Naive B cell (primary cell): ENCODE measurements at regions not wholly inside any gene's neighbourhood (a gene's known extent, or its start where the extent isn't known, plus 50 kb on each side); places are given as distances from the start of the nearest gene placed in this dataset.

Source experiments
- ATAC-seq, 2 donors: fragments of 150-1000 bp; cut with Tn5 transposase; 2 replicates each; pipeline ENCODE4 v1.10.0; 2021; ENCODE audit warnings: low read depth in 2 of 2, mild to moderate bottlenecking in 2 of 2, moderate library complexity in 2 of 2
- DNase-seq: peaks from one replicate; pipeline ENCODE4 v3.0.0; 2022
- H3K27ac Mint-ChIP-seq, 6 donors: one replicate each; pipeline ENCODE4 v1.8.0; 2020 to 2022; ENCODE audit warnings: mild to moderate bottlenecking in 6 of 6, mixed read lengths in 6 of 6, moderate library complexity in 5 of 6, inconsistent platforms in 2 of 6
- H3K27me3 Mint-ChIP-seq, 3 donors: one replicate each; pipeline ENCODE4 v1.8.0; 2021 to 2022; ENCODE audit warnings: mixed read lengths in 3 of 3, mild to moderate bottlenecking in 1 of 3
- H3K36me3 Mint-ChIP-seq, 2 donors: one replicate each; pipeline ENCODE4 v1.8.0; 2020 to 2022; ENCODE audit warnings: mixed read lengths in 2 of 2, inconsistent platforms in 1 of 2, mild to moderate bottlenecking in 1 of 2
- H3K4me1 Mint-ChIP-seq, 3 donors: one replicate each; pipeline ENCODE4 v1.8.0; 2020 to 2022; ENCODE audit warnings: mixed read lengths in 3 of 3, inconsistent platforms in 1 of 3, mild to moderate bottlenecking in 1 of 3, moderate library complexity in 1 of 3
- H3K4me3 Mint-ChIP-seq, 8 donors: one replicate each; pipeline ENCODE4 v1.8.0; 2020 to 2022; ENCODE audit warnings: mild to moderate bottlenecking in 8 of 8, mixed read lengths in 8 of 8, moderate library complexity in 8 of 8, inconsistent platforms in 2 of 8
- H3K9me3 Mint-ChIP-seq, 7 donors: one replicate each; pipeline ENCODE4 v1.8.0; 2020 to 2022; ENCODE audit warnings: mixed read lengths in 7 of 7, mild to moderate bottlenecking in 5 of 7, inconsistent platforms in 2 of 7, moderate library complexity in 1 of 7

DNA sequence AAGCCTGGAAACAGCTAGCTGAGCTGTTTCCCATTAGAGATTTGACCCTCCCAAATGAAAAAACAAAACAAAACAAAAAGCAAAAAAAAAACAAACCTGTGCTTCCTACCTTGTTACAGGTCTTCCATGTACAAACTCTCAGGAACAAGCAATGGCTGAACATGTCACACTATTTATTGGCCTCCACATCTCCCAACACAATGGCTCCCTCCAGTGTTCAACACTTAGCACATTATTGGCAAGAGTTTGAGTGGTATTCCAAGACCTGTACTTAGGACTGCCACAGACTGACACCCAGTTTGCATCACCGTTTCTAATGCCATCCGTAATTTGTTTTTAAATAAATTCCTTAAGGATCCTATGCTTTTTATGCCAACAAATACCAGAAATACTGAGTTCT lies 195.0 kb upstream of the OLFM3 start:
- no peaks in the 10 kb centered on the region for H3K27me3 Mint-ChIP-seq
- no peak overlapping the region for H3K4me3 Mint-ChIP-seq
- H3K4me1 Mint-ChIP-seq = no peaks in the 10 kb centered on the region
- DNase-seq = no peak
- H3K27ac Mint-ChIP-seq = no peak overlapping the region
- no peak for ATAC-seq
- H3K36me3 Mint-ChIP-seq = no peaks in the 10 kb centered on the region
- H3K9me3 Mint-ChIP-seq = no peaks in the 10 kb centered on the region

- H3K27me3 Mint-ChIP-seq = no peaks in the 10 kb centered on the region
- H3K4me3 Mint-ChIP-seq = no peak overlapping the region
- H3K4me1 Mint-ChIP-seq = no peaks in the 10 kb centered on the region
- DNase-seq = no peak
- no peak overlapping the region for H3K27ac Mint-ChIP-seq
- no peak for ATAC-seq
- H3K36me3 Mint-ChIP-seq = no peaks in the 10 kb centered on the region
- no peaks in the 10 kb centered on the region for H3K9me3 Mint-ChIP-seq
These were observed 193.7 kb upstream of the OLFM3 start for GRCh38 chr1:102190429-102190828.

GRCh38 chr1:102186536-102186935 lies 189.8 kb upstream of the OLFM3 start:
- no peaks in the 10 kb centered on the region for H3K4me1 Mint-ChIP-seq
- no peaks in the 10 kb centered on the region for H3K9me3 Mint-ChIP-seq
- H3K36me3 Mint-ChIP-seq = no peaks in the 10 kb centered on the region
- H3K4me3 Mint-ChIP-seq = no peak overlapping the region
- H3K27ac Mint-ChIP-seq = no peak overlapping the region
- ATAC-seq = no peak
- no peaks in the 10 kb centered on the region for H3K27me3 Mint-ChIP-seq
- no peak for DNase-seq

- no peaks in the 10 kb centered on the region for H3K27me3 Mint-ChIP-seq
These were observed 188.5 kb upstream of the OLFM3 start for GRCh38 chr1:102185260-102185659.

DNA sequence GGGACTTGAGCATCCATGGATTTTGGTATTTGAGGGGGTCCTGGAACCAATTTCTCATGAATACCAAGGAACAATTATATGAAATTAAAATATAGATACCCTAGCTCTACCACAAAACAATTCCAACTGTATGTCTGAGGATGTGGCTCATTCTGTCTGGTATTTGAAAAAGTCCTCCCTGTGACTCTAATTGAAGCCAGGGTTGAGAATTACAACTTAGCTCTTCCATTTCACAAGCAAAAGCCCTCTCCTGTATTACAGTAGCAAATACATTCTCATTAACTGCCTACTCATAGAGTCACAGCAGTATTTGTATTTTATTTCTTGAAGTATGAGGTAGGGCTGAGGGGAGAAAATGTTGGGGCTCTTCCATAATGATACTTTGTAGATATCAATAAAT lies 187.8 kb upstream of the OLFM3 start:
- Mint-ChIP-seq H3K36me3 (no peaks in the 10 kb centered on the region), H3K4me1 (no peaks in the 10 kb centered on the region), H3K9me3 (no peaks in the 10 kb centered on the region), H3K27me3 (no peaks in the 10 kb centered on the region), H3K27ac (no peak overlapping the region), H3K4me3 (no peak overlapping the region)
- DNase-seq (no peak), ATAC-seq (no peak)

More at GRCh38 chr1:102185260-102185659, 188.5 kb upstream of the OLFM3 start:
- Mint-ChIP-seq H3K4me3 (no peak overlapping the region), H3K9me3 (no peaks in the 10 kb centered on the region), H3K4me1 (no peaks in the 10 kb centered on the region), H3K36me3 (no peaks in the 10 kb centered on the region), H3K27ac (no peak overlapping the region)
- ATAC-seq = no peak
- no peak for DNase-seq

DNA sequence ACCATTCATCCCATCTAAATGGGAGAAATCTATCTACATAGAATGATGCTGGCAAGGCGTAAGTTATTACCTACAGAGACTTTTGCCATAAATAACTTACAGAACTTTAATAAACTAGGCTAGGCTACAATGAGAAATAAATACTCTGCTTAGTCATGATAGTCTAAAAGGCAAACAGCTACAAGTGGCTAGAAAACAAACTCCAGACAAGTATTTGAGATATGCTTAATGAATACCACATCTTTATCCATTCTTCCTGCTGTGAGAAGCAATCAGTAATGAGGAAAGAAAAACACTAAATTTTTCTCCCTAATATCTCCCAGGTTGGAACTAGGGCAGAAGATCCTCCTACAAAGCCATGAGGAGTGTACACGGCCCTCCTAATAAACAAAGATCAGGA lies 187.0 kb upstream of the OLFM3 start:
- DNase-seq (no peak), ATAC-seq (no peak)
- Mint-ChIP-seq H3K9me3 (no peaks in the 10 kb centered on the region), H3K36me3 (no peaks in the 10 kb centered on the region), H3K4me3 (no peak overlapping the region), H3K4me1 (no peaks in the 10 kb centered on the region), H3K27ac (no peak overlapping the region), H3K27me3 (no peaks in the 10 kb centered on the region)

DNA sequence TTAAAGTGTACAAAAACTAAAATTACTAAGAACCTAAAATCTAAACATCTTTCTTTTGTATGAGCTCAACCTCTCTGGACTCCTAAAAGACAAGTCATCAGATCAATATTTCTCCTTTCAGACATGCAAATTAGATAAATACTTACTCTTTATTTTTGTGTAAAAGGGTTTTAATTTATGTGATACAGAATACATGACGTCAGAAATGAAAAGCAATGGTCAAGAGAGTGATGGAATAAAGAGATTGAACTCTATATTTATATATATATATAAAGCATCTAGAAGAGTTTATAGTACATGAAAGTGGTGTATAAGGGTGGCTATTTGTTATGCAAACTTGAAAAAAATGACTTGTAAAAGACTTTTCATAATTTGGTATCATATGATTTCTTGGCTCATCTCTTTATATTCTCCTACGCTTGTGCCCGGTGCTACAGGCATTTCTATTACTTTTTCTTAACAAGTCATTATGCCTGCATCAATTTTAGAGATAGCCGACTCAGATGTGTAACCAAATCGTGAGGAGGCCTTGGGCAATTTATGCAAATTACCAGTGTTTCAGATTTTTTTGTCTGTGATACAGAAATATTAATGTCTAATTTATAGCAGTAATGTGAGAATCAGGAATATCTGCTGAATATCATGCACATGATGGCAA lies 186.0 kb upstream of the OLFM3 start:
- Mint-ChIP-seq H3K27me3 (no peaks in the 10 kb centered on the region), H3K36me3 (no peaks in the 10 kb centered on the region), H3K4me3 (no peak overlapping the region), H3K27ac (peak overlapping the region in 1 of 6 donors; percentile 10), H3K4me1 (no peaks in the 10 kb centered on the region), H3K9me3 (no peaks in the 10 kb centered on the region)
- DNase-seq (no peak), ATAC-seq (no peak)

DNA sequence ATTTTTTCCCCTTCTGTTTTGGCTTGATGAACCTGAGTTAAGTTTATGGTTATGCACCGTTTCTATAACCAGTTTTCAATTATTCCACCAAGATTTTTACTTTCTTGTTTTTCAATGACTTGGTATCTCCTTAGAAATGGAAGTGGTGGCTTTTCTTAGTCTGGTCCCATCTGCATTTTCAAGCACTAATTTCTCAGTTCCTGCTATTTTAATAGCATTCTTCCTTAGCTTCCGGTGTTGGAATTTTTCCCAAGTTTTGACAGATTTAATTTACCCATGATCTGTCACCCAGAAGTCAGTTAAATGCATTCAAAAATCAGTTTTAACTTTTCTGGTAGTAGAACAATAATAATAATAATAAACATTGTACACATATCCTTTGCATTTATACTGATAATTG lies 184.6 kb upstream of the OLFM3 start:
- DNase-seq = no peak
- Mint-ChIP-seq H3K9me3 (no peaks in the 10 kb centered on the region), H3K27ac (no peak overlapping the region), H3K4me1 (no peaks in the 10 kb centered on the region), H3K27me3 (no peaks in the 10 kb centered on the region), H3K4me3 (no peak overlapping the region), H3K36me3 (no peaks in the 10 kb centered on the region)
- ATAC-seq = no peak

GRCh38 chr1:102178480-102178879 lies 181.8 kb upstream of the OLFM3 start:
- Mint-ChIP-seq H3K36me3 (no peaks in the 10 kb centered on the region), H3K9me3 (peaks cover 0 to 2% (median 0%) of the 10 kb centered on the region in 7 donors)
- no peak for DNase-seq

DNA sequence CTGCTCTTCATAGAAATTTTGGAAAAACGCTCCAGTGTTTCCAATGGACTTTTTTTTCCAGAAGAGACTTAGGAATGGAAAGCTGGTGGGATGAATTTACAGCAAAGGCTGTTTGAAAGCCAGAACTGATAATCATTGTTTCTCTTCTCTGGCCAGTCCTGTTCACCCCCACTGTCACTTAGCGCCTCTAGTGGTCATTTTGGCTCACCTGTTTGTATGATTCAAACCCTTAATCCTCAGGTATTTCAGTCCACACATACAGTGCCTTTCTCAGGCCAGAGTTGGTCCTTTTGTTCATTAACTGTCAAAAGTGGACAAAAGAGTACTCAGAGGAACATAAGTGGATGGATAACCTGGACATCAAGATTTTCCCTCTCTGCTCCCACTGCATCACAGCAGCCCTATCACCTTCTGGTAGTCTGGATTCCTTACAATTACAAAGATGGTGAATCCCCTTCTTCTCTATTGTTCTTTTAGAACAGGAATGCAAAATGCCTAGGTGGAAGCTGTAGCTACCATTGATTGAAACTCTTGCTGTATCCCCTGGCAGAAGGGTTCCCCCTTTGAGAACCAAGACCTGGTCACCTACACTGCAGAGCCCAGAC lies 177.6 kb upstream of the OLFM3 start:
- H3K27me3 Mint-ChIP-seq = no peaks in the 10 kb centered on the region
- no peak for DNase-seq
- H3K4me1 Mint-ChIP-seq = no peaks in the 10 kb centered on the region
- peaks cover 0 to 2% (median 0%) of the 10 kb centered on the region in 7 donors for H3K9me3 Mint-ChIP-seq
- H3K36me3 Mint-ChIP-seq = no peaks in the 10 kb centered on the region
- no peak overlapping the region for H3K4me3 Mint-ChIP-seq
- ATAC-seq = no peak
- H3K27ac Mint-ChIP-seq = no peak overlapping the region

More at GRCh38 chr1:102178480-102178879, 181.8 kb upstream of the OLFM3 start:
- no peaks in the 10 kb centered on the region for H3K27me3 Mint-ChIP-seq
- no peak overlapping the region for H3K4me3 Mint-ChIP-seq
- H3K4me1 Mint-ChIP-seq = no peaks in the 10 kb centered on the region
- no peak for ATAC-seq
- no peak overlapping the region for H3K27ac Mint-ChIP-seq

DNA sequence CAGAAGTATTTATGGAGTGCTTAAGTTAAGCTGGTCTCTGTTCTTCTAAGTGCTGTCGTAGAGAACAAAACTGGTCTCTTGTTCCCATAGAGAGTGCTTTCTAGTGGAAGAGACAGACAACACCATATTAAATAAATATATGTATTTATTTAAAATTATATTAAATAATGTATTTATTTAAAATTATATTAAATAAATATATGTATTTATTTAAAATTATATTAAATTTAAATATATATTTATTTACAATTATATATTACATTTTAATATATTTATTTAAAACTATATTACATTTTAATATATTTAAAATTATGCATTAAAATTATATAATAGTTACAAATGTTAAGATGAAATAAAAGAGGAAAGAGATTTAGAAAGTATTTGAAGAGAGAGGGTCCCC lies 175.5 kb upstream of the OLFM3 start:
- Mint-ChIP-seq H3K4me3 (no peak overlapping the region), H3K27me3 (no peaks in the 10 kb centered on the region), H3K27ac (no peak overlapping the region), H3K9me3 (peaks cover 0 to 5% (median 0%) of the 10 kb centered on the region in 7 donors), H3K4me1 (no peaks in the 10 kb centered on the region), H3K36me3 (no peaks in the 10 kb centered on the region)
- DNase-seq = no peak
- no peak for ATAC-seq

DNA sequence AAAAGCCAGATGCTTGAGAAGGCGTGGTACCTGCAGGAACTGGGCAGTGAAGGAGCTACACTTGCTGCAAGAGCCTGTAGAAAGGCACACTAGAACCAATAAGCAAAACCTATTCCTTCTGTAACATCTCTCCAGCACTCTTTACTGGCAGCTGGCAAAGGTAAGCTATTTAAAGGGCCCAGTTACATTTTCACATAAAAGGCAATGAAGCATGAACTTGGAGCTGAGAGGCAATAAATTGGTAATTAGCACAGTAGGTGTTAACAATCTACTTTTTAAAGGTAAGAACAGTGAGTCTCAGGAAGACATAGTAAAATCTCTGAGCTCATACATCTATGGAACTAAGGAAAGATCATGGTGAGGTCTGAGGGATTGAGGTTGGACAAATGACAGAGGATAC lies 167.1 kb upstream of the OLFM3 start:
- no peaks in the 10 kb centered on the region for H3K4me1 Mint-ChIP-seq
- no peaks in the 10 kb centered on the region for H3K36me3 Mint-ChIP-seq
- DNase-seq (no peak), ATAC-seq (no peak)
- H3K27me3 Mint-ChIP-seq = peaks cover 0 to 4% (median 0%) of the 10 kb centered on the region in 3 donors
- H3K27ac Mint-ChIP-seq = no peak overlapping the region
- H3K4me3 Mint-ChIP-seq = no peak overlapping the region
- H3K9me3 Mint-ChIP-seq = peaks cover 0 to 5% (median 0%) of the 10 kb centered on the region in 7 donors

DNA sequence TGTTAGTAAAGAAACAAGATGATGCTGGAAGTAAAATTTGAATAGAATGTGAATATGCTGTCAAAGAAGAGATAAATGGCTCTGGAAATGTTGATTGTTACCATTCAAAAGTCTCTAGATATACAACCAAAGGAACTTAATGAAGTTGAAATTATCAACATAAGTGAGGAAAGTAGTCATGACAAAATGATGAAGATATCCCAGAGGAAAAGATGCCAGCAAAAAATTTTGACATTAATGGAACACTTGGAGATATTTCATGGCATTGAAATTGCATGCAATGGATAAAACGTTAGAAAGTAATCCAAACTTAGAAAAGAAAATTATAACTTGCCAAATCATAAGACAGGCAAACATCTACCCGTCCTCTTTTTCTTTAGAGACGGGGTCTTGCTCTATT lies 154.5 kb upstream of the OLFM3 start:
- ATAC-seq (no peak), DNase-seq (no peak)
- no peaks in the 10 kb centered on the region for H3K27me3 Mint-ChIP-seq
- peaks cover 0 to 3% (median 0%) of the 10 kb centered on the region in 7 donors for H3K9me3 Mint-ChIP-seq
- H3K4me1 Mint-ChIP-seq = no peaks in the 10 kb centered on the region
- no peak overlapping the region for H3K27ac Mint-ChIP-seq
- no peaks in the 10 kb centered on the region for H3K36me3 Mint-ChIP-seq
- no peak overlapping the region for H3K4me3 Mint-ChIP-seq

GRCh38 chr1:102120910-102121309 lies 124.2 kb upstream of the OLFM3 start:
- ATAC-seq (no peak), DNase-seq (no peak)
- Mint-ChIP-seq H3K27ac (no peak overlapping the region), H3K9me3 (peaks cover 0 to 4% (median 2%) of the 10 kb centered on the region in 7 donors), H3K4me1 (no peaks in the 10 kb centered on the region), H3K36me3 (no peaks in the 10 kb centered on the region), H3K4me3 (no peak overlapping the region), H3K27me3 (no peaks in the 10 kb centered on the region)
